Peyer's patch (tissue), 4 donors: ENCODE measurements at regions not wholly inside any gene's neighbourhood (a gene's known extent, or its start where the extent isn't known, plus 50 kb on each side); places are given as distances from the start of the nearest gene placed in this dataset.

Experiments used
- DNase-seq, 3 donors: peaks; one replicate each; pipeline ENCODE4 v3.0.0-alpha.2; 2017 to 2019
- H3K27ac ChIP-seq, 4 donors: fragments of 200-600 bp; sonication (generic); one replicate each; pipeline ENCODE4 v1.5.1; 2016 to 2019
- H3K27me3 ChIP-seq, 2 donors: fragments of 200-600 bp; sonication (generic); one replicate each; pipeline ENCODE4 v1.5.1; 2019
- H3K36me3 ChIP-seq, 3 donors: fragments of 200-600 bp; sonication (generic); one replicate each; pipeline ENCODE4 v1.5.1; 2016 to 2019
- H3K4me1 ChIP-seq, 4 donors: fragments of 200-600 bp; sonication (generic); one replicate each; pipeline ENCODE4 v1.5.1; 2016 to 2019
- H3K4me3 ChIP-seq, 4 donors: fragments of 200-600 bp; sonication (generic); 1 replicate in 3 of 4; 2 replicates in 1 of 4; pipeline ENCODE4 v1.5.1; 2016 to 2019; ENCODE audit warnings: mild to moderate bottlenecking in 1 of 4
- H3K9me3 ChIP-seq, 4 donors: fragments of 200-600 bp; sonication (generic); one replicate each; pipeline ENCODE4 v1.5.1; 2016 to 2019; ENCODE audit warnings: mild to moderate bottlenecking in 1 of 4
- CTCF ChIP-seq, 6 experiments: fragments of 450-650 bp in 4 of 6; fragments of 200-600 bp in 2 of 6; sonication (generic) in 1 of 6; IDR thresholded peaks; one replicate each; pipeline ENCODE4 v1.5.1; 2017 to 2019; ENCODE audit warnings: antibody characterized with exemption in 6 of 6, mild to moderate bottlenecking in 3 of 6, moderate library complexity in 1 of 6
- POLR2A ChIP-seq, 2 donors: fragments of 450-650 bp; IDR thresholded peaks; one replicate each; pipeline ENCODE4 v1.5.1; 2017; ENCODE audit warnings: antibody characterized with exemption in 2 of 2, mild to moderate bottlenecking in 2 of 2, moderate library complexity in 2 of 2

DNA sequence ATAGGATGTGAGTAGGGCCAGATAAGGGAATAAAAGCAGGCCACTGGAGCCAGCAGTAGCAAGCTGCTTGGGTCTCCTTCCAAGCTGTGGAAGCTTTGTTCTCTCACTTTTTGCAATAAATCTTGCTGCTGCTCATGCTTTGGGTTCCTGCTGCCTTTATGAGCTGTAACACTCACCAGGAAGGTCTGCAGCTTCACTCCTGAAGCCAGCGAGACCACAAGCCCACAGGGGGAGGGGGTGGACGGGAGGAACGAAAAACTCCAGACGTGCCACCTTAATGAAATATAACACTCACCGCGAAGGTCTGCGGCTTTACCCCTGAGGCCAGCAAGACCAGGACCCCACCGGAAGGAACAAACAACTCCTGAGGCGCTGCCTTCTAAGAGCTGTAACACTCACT is 1324.4 kb upstream of the EYS start:
- TF ChIP-seq POLR2A (IDR thresholded peaks at IDR 0.05), result no peak
- TF ChIP-seq CTCF (IDR thresholded peaks at IDR 0.05), result no peak
- DNase-seq, result no peak
- Histone ChIP-seq H3K27ac (no peak overlapping the region), H3K4me3 (no peak overlapping the region), H3K27me3 (no peaks in the 10 kb centered on the region), H3K36me3 (no peaks in the 10 kb centered on the region), H3K4me1 (no peaks in the 10 kb centered on the region), H3K9me3 (no peaks in the 10 kb centered on the region)

DNA sequence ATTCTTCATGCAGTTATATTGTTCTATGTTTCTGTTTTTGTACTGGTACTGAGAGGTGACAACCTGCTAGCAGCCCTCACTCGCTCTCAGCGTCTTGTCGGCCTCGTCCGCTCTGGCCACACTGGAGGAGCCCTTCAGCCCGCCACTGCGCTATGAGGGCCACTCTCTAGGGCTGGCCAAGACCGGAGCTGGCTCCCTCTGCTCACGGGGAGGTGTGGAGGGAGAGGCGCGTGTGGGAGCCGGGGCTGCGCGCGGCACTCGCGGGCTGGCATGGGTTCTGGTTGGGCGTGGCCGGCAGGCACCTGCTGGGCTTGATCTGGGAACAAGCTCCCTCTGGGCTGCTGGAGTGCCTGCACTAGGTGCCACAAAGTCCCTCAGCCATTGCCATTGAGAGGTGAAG is 1323.8 kb upstream of the EYS start:
- H3K27ac ChIP-seq, result no peak overlapping the region
- DNase-seq, result no peak
- H3K27me3 ChIP-seq, result no peaks in the 10 kb centered on the region
- no peaks in the 10 kb centered on the region for H3K4me1 ChIP-seq
- H3K9me3 ChIP-seq, result no peaks in the 10 kb centered on the region
- H3K4me3 ChIP-seq, result no peak overlapping the region
- TF ChIP-seq CTCF (IDR thresholded peaks at IDR 0.05), result no peak
- TF ChIP-seq POLR2A (IDR thresholded peaks at IDR 0.05), result no peak
- no peaks in the 10 kb centered on the region for H3K36me3 ChIP-seq

- Histone ChIP-seq H3K27me3 (no peaks in the 10 kb centered on the region), H3K9me3 (no peaks in the 10 kb centered on the region), H3K4me1 (no peaks in the 10 kb centered on the region), H3K4me3 (no peak overlapping the region), H3K27ac (no peak overlapping the region), H3K36me3 (no peaks in the 10 kb centered on the region)
- TF ChIP-seq CTCF (IDR thresholded peaks at IDR 0.05) (no peak), POLR2A (IDR thresholded peaks at IDR 0.05) (no peak)
- DNase-seq, result no peak
These were observed 1310.0 kb upstream of the EYS start for GRCh38 chr6:67016921-67017460.

GRCh38 chr6:67011441-67011840 is 1304.4 kb upstream of the EYS start:
- no peak for DNase-seq
- TF ChIP-seq CTCF (IDR thresholded peaks at IDR 0.05), result no peak
- TF ChIP-seq POLR2A (IDR thresholded peaks at IDR 0.05), result no peak

GRCh38 chr6:67009818-67010217 is 1302.8 kb upstream of the EYS start:
- Histone ChIP-seq H3K4me1 (no peaks in the 10 kb centered on the region), H3K4me3 (no peak overlapping the region), H3K27ac (no peak overlapping the region), H3K36me3 (no peaks in the 10 kb centered on the region), H3K27me3 (no peaks in the 10 kb centered on the region), H3K9me3 (no peaks in the 10 kb centered on the region)
- DNase-seq, result no peak
- no peak for TF ChIP-seq CTCF (IDR thresholded peaks at IDR 0.05)
- TF ChIP-seq POLR2A (IDR thresholded peaks at IDR 0.05), result no peak

More at GRCh38 chr6:67011441-67011840, 1304.4 kb upstream of the EYS start:
- Histone ChIP-seq H3K36me3 (no peaks in the 10 kb centered on the region), H3K9me3 (no peaks in the 10 kb centered on the region), H3K4me1 (no peaks in the 10 kb centered on the region), H3K27me3 (no peaks in the 10 kb centered on the region), H3K27ac (no peak overlapping the region), H3K4me3 (no peak overlapping the region)

DNA sequence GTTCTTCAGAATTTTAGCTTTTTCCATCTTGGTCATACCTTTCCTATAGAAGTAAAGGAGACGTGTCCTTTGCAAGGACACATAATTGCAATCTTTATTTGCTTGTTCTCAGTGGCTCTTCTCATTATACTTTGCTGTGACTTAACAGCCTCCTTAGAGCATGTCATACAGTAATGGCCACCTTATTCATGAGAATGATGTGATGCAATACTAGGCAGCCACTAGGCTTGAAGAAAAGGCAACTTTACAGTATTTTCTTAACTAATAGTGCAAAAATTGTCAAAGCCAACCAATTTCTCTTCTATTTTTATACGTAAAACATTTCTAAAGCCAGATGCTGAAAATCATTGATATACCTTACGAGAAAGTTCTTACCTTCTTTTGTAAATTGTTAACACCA is 1296.8 kb upstream of the EYS start:
- Histone ChIP-seq H3K9me3 (no peaks in the 10 kb centered on the region), H3K27ac (no peak overlapping the region), H3K27me3 (no peaks in the 10 kb centered on the region), H3K4me3 (no peak overlapping the region), H3K4me1 (no peaks in the 10 kb centered on the region), H3K36me3 (no peaks in the 10 kb centered on the region)
- TF ChIP-seq CTCF (IDR thresholded peaks at IDR 0.05) (no peak), POLR2A (IDR thresholded peaks at IDR 0.05) (no peak)
- DNase-seq, result no peak
